BLaER1 (cell line): ENCODE measurements at regions not wholly inside any gene's neighbourhood (a gene's known extent, or its start where the extent isn't known, plus 50 kb on each side); places are given as distances from the start of the nearest gene placed in this dataset.

Experiments used
- H3K27ac ChIP-seq: shearing (Covaris generic); formaldehyde crosslinking; 2 replicates; pipeline ENCODE4 v1.8.1; 2022
- H3K27me3 ChIP-seq: shearing (Covaris generic); formaldehyde crosslinking; 2 replicates; pipeline ENCODE4 v1.8.1; 2022
- H3K36me3 ChIP-seq: shearing (Covaris generic); formaldehyde crosslinking; 2 replicates; pipeline ENCODE4 v1.8.1; 2022
- H3K4me1 ChIP-seq: shearing (Covaris generic); formaldehyde crosslinking; 2 replicates; pipeline ENCODE4 v1.8.1; 2022
- H3K4me2 ChIP-seq: shearing (Covaris generic); formaldehyde crosslinking; 2 replicates; pipeline ENCODE4 v1.8.1; 2022
- H3K4me3 ChIP-seq: shearing (Covaris generic); formaldehyde crosslinking; 2 replicates; pipeline ENCODE4 v1.8.1; 2022
- H3K9ac ChIP-seq: shearing (Covaris generic); formaldehyde crosslinking; 2 replicates; pipeline ENCODE4 v1.8.1; 2022
- H3K9me3 ChIP-seq: shearing (Covaris generic); formaldehyde crosslinking; 2 replicates; pipeline ENCODE4 v1.8.1; 2022
- H4K20me1 ChIP-seq: shearing (Covaris generic); formaldehyde crosslinking; 2 replicates; pipeline ENCODE4 v1.8.1; 2022
- Cebpa-rat ChIP-seq: shearing (Covaris generic); IDR thresholded peaks from 2 replicates; pipeline ENCODE4 v1.8.1; 2022

- no peaks in the 10 kb centered on the region for H4K20me1 ChIP-seq
- H3K9ac ChIP-seq: no peak overlapping the region
- H3K27me3 ChIP-seq: no peaks in the 10 kb centered on the region
- no peaks in the 10 kb centered on the region for H3K36me3 ChIP-seq
- peak overlapping the region; percentile 68 for H3K4me2 ChIP-seq
- no peak for TF ChIP-seq Cebpa-rat
- no peaks in the 10 kb centered on the region for H3K9me3 ChIP-seq
- no peak overlapping the region for H3K27ac ChIP-seq
- H3K4me3 ChIP-seq: no peak overlapping the region
- H3K4me1 ChIP-seq: peaks cover 24% of the 10 kb centered on the region
Measured at GRCh38 chr1:58979677-58980076, 195.8 kb upstream of the JUN start.

- Histone ChIP-seq H3K9ac (no peak overlapping the region), H3K4me3 (no peak overlapping the region), H3K27ac (no peak overlapping the region), H4K20me1 (no peaks in the 10 kb centered on the region), H3K36me3 (no peaks in the 10 kb centered on the region), H3K9me3 (no peaks in the 10 kb centered on the region), H3K4me2 (no peak overlapping the region), H3K27me3 (no peaks in the 10 kb centered on the region), H3K4me1 (peaks cover 24% of the 10 kb centered on the region)
- no peak for TF ChIP-seq Cebpa-rat
Measured at GRCh38 chr1:58981392-58981791, 197.5 kb upstream of the JUN start.

- Histone ChIP-seq H4K20me1 (no peaks in the 10 kb centered on the region), H3K27ac (no peak overlapping the region), H3K4me2 (no peak overlapping the region), H3K4me3 (no peak overlapping the region), H3K4me1 (peaks cover 29% of the 10 kb centered on the region), H3K9me3 (no peaks in the 10 kb centered on the region), H3K9ac (no peak overlapping the region), H3K27me3 (no peaks in the 10 kb centered on the region), H3K36me3 (no peaks in the 10 kb centered on the region)
- no peak for TF ChIP-seq Cebpa-rat
Measured at GRCh38 chr1:58982259-58982998, 198.6 kb upstream of the JUN start.

- H3K4me1 ChIP-seq: peaks cover 31% of the 10 kb centered on the region
- no peak overlapping the region for H3K9ac ChIP-seq
- H3K4me2 ChIP-seq: no peak overlapping the region
- no peak for TF ChIP-seq Cebpa-rat
- H3K4me3 ChIP-seq: no peak overlapping the region
- no peaks in the 10 kb centered on the region for H3K9me3 ChIP-seq
- no peak overlapping the region for H3K27ac ChIP-seq
- H4K20me1 ChIP-seq: no peaks in the 10 kb centered on the region
- H3K36me3 ChIP-seq: no peaks in the 10 kb centered on the region
- H3K27me3 ChIP-seq: no peaks in the 10 kb centered on the region
Measured at GRCh38 chr1:58983162-58983561, 199.3 kb upstream of the JUN start.

- Histone ChIP-seq H3K36me3 (no peaks in the 10 kb centered on the region), H4K20me1 (no peaks in the 10 kb centered on the region), H3K27me3 (no peaks in the 10 kb centered on the region), H3K4me1 (peaks cover 25% of the 10 kb centered on the region), H3K27ac (no peak overlapping the region), H3K4me3 (no peak overlapping the region), H3K9me3 (no peaks in the 10 kb centered on the region), H3K4me2 (no peak overlapping the region), H3K9ac (no peak overlapping the region)
- no peak for TF ChIP-seq Cebpa-rat
Measured at GRCh38 chr1:58983633-58984245, 199.9 kb upstream of the JUN start.

GRCh38 chr1:58986996-58987767 is 203.3 kb upstream of the JUN start:
- TF ChIP-seq Cebpa-rat: no peak
- no peak overlapping the region for H3K9ac ChIP-seq
- no peaks in the 10 kb centered on the region for H4K20me1 ChIP-seq
- H3K4me2 ChIP-seq: peak overlapping the region; percentile 17; the same call in 1 of the 2 replicates
- no peaks in the 10 kb centered on the region for H3K27me3 ChIP-seq
- H3K27ac ChIP-seq: no peak overlapping the region
- H3K4me1 ChIP-seq: peaks cover 30% of the 10 kb centered on the region
- no peaks in the 10 kb centered on the region for H3K36me3 ChIP-seq
- H3K4me3 ChIP-seq: no peak overlapping the region
- H3K9me3 ChIP-seq: no peaks in the 10 kb centered on the region

GRCh38 chr1:58988752-58989151 is 204.9 kb upstream of the JUN start:
- Histone ChIP-seq H3K9me3 (no peaks in the 10 kb centered on the region), H3K9ac (no peak overlapping the region), H3K4me2 (no peak overlapping the region), H3K4me3 (no peak overlapping the region), H3K27ac (no peak overlapping the region), H3K27me3 (no peaks in the 10 kb centered on the region), H4K20me1 (no peaks in the 10 kb centered on the region), H3K4me1 (peaks cover 31% of the 10 kb centered on the region), H3K36me3 (no peaks in the 10 kb centered on the region)
- no peak for TF ChIP-seq Cebpa-rat

- H3K27ac ChIP-seq: no peak overlapping the region
- H3K9ac ChIP-seq: no peak overlapping the region
- H3K9me3 ChIP-seq: no peaks in the 10 kb centered on the region
- H3K27me3 ChIP-seq: no peaks in the 10 kb centered on the region
- H3K4me1 ChIP-seq: peaks cover 31% of the 10 kb centered on the region
- TF ChIP-seq Cebpa-rat: no peak
- no peak overlapping the region for H3K4me2 ChIP-seq
- H3K36me3 ChIP-seq: no peaks in the 10 kb centered on the region
- no peak overlapping the region for H3K4me3 ChIP-seq
- H4K20me1 ChIP-seq: no peaks in the 10 kb centered on the region
Measured at GRCh38 chr1:58989845-58990244, 206.0 kb upstream of the JUN start.

GRCh38 chr1:58991305-58991704 is 207.5 kb upstream of the JUN start:
- TF ChIP-seq Cebpa-rat: no peak
- H3K4me2 ChIP-seq: peak overlapping the region; percentile 81
- no peaks in the 10 kb centered on the region for H3K9me3 ChIP-seq
- peak overlapping the region; percentile 58 for H3K27ac ChIP-seq
- H3K4me1 ChIP-seq: peaks cover 31% of the 10 kb centered on the region
- H3K9ac ChIP-seq: no peak overlapping the region
- H3K27me3 ChIP-seq: no peaks in the 10 kb centered on the region
- H3K4me3 ChIP-seq: no peak overlapping the region
- H4K20me1 ChIP-seq: no peaks in the 10 kb centered on the region
- H3K36me3 ChIP-seq: no peaks in the 10 kb centered on the region

- Histone ChIP-seq H3K4me3 (no peak overlapping the region), H3K9me3 (no peaks in the 10 kb centered on the region), H3K4me2 (no peak overlapping the region), H3K27me3 (no peaks in the 10 kb centered on the region), H3K4me1 (peaks cover 24% of the 10 kb centered on the region), H3K36me3 (no peaks in the 10 kb centered on the region), H3K27ac (no peak overlapping the region), H4K20me1 (no peaks in the 10 kb centered on the region), H3K9ac (no peak overlapping the region)
- TF ChIP-seq Cebpa-rat: no peak
Measured at GRCh38 chr1:58992643-58993042, 208.8 kb upstream of the JUN start.
